ENCODE measurements at regions not wholly inside any gene's neighbourhood (a gene's known extent, or its start where the extent isn't known, plus 50 kb on each side); places are given as distances from the start of the nearest gene placed in this dataset.

DNA sequence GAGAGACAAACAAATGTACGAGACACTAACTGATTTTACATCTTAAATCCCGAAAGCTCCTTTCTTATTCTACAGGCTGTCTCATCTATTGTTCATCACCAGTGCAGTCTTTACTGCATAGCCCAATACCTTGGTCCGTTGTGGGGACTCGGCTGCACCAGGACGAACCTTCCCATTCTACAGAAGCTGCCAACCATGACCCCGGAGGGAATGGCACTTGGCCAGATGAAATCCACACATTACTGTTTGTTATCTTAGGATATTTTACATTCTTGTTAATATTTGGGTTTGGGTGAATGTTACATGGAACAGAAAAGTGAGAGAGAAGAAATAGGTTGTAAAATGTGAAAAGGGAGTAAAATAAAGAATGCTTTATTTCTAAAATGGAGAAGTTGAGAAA lies 195.1 kb downstream of the RFC3 start:
- Histone ChIP-seq H3K27me3 (ENCODE audit: control insufficient read depth, insufficient read depth, low read length) (no peaks in the 10 kb centered on the region), H3K18ac (ENCODE audit: low read depth, low read length) (no peak overlapping the region), H2BK5ac (ENCODE audit: low read depth, low read length, poor library complexity, severe bottlenecking) (no peak overlapping the region), H2AFZ (replicated peaks; ENCODE audit: low read length, poor library complexity) (no peak overlapping the region), H3K27ac (ENCODE audit: insufficient read depth, low read length) (no peak overlapping the region), H3K4me2 (ENCODE audit: low read depth, low read length) (no peak overlapping the region), H4K8ac (ENCODE audit: low read depth in 2 of 2, low read length in 2 of 2) (no peak overlapping the region), H3K4ac (ENCODE audit: low read depth, low read length) (no peak overlapping the region), H2BK120ac (ENCODE audit: low read depth, low read length) (no peak overlapping the region), H2AK9ac (replicated peaks; ENCODE audit: low read depth, low read length, poor library complexity) (no peak overlapping the region), H2BK15ac (ENCODE audit: low read depth, low read length) (no peak overlapping the region), H3K4me1 (ENCODE audit: control insufficient read depth, insufficient read depth, low read length) (no peaks in the 10 kb centered on the region), H3K23ac (ENCODE audit: low read depth, low read length) (no peak overlapping the region), H2AK5ac (ENCODE audit: low read depth, low read length) (no peak overlapping the region), H3K9me1 (ENCODE audit: insufficient read depth, low read length) (no peaks in the 10 kb centered on the region), H4K91ac (ENCODE audit: insufficient read depth, low read depth, low read length) (no peak overlapping the region), H3K56ac (ENCODE audit: extremely low read depth, insufficient read depth, low read length) (no peak overlapping the region), H4K5ac (ENCODE audit: low read depth, low read length) (no peak overlapping the region), H2BK20ac (ENCODE audit: low read depth, low read length) (no peak overlapping the region), H4K20me1 (ENCODE audit: insufficient read depth, low read length) (no peaks in the 10 kb centered on the region), H3K9ac (ENCODE audit: low read depth, low read length) (no peak overlapping the region), H3K9me3 (ENCODE audit: control insufficient read depth, insufficient read depth, low read length) (no peaks in the 10 kb centered on the region), H3K4me3 (ENCODE audit: insufficient read depth, low read depth, low read length) (no peak overlapping the region), H3K36me3 (ENCODE audit: control insufficient read depth, insufficient read depth, low read length) (no peaks in the 10 kb centered on the region), H3K14ac (replicated peaks; ENCODE audit: low read depth, low read length) (no peak overlapping the region), H3K79me1 (ENCODE audit: low read depth in 1 of 2, low read length in 2 of 2) (no peaks in the 10 kb centered on the region)
- DNase-seq (no peak), ATAC-seq (ENCODE audit: low read depth) (no peak)
- intact Hi-C loops (cut with micrococcal nuclease) (no loop called here), dilution Hi-C loops (cut with HindIII; ENCODE audit: low sequenced_read_pairs, unreplicated experiment) (no loop called here), in situ Hi-C loops (cut with MboI; ENCODE audit: low sequenced_read_pairs) (no loop called here)
- ChIA-PET CTCF (no interaction called here), POLR2A (ENCODE audit: unreplicated experiment) (no interaction called here)
- TF ChIP-seq BHLHE40 (IDR thresholded peaks at IDR 0.05; ENCODE audit: low read depth, low read length) = no peak
- no peak for TF ChIP-seq RCOR1 (IDR thresholded peaks at IDR 0.05; ENCODE audit: insufficient replicate concordance, low read length)
- TF ChIP-seq, protein P1, sequence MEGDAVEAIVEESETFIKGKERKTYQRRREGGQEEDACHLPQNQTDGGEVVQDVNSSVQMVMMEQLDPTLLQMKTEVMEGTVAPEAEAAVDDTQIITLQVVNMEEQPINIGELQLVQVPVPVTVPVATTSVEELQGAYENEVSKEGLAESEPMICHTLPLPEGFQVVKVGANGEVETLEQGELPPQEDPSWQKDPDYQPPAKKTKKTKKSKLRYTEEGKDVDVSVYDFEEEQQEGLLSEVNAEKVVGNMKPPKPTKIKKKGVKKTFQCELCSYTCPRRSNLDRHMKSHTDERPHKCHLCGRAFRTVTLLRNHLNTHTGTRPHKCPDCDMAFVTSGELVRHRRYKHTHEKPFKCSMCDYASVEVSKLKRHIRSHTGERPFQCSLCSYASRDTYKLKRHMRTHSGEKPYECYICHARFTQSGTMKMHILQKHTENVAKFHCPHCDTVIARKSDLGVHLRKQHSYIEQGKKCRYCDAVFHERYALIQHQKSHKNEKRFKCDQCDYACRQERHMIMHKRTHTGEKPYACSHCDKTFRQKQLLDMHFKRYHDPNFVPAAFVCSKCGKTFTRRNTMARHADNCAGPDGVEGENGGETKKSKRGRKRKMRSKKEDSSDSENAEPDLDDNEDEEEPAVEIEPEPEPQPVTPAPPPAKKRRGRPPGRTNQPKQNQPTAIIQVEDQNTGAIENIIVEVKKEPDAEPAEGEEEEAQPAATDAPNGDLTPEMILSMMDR (conservative IDR thresholded peaks at IDR 0.05; ENCODE audit: low read depth, low read length) = no peak
- no peak for TF ChIP-seq ELK1 (IDR thresholded peaks at IDR 0.05; ENCODE audit: borderline replicate concordance, low read depth, low read length)
- TF ChIP-seq, protein P2, sequence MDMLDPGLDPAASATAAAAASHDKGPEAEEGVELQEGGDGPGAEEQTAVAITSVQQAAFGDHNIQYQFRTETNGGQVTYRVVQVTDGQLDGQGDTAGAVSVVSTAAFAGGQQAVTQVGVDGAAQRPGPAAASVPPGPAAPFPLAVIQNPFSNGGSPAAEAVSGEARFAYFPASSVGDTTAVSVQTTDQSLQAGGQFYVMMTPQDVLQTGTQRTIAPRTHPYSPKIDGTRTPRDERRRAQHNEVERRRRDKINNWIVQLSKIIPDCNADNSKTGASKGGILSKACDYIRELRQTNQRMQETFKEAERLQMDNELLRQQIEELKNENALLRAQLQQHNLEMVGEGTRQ (IDR thresholded peaks at IDR 0.05; ENCODE audit: low read depth, low read length) = no peak
- TF ChIP-seq POLR2A (IDR thresholded peaks at IDR 0.05; ENCODE audit: low read depth, low read length) = no peak
- no peak for TF ChIP-seq FOS (IDR thresholded peaks at IDR 0.05; ENCODE audit: low read depth, low read length)
- TF ChIP-seq RAD21 (IDR thresholded peaks at IDR 0.05; ENCODE audit: low read length) = no peak
- no TSS peak for BruUV-seq (replicated peaks)
- no CpG with 5 or more reads among the region's 6 CpGs for WGBS, 2 experiments (ENCODE audit: extremely low coverage in 2 of 2, insufficient read length in 1 of 2)

All from IMR-90 (cell line).